Esophagus squamous epithelium (tissue), 4 donors: ENCODE measurements at regions not wholly inside any gene's neighbourhood (a gene's known extent, or its start where the extent isn't known, plus 50 kb on each side); places are given as distances from the start of the nearest gene placed in this dataset.

Experiments used
- CTCF ChIP-seq, 6 experiments: fragments of 450-650 bp in 4 of 6; fragments of 200-600 bp in 2 of 6; sonication (generic) in 2 of 6; IDR thresholded peaks; one replicate each; pipeline ENCODE4 v1.5.1; 2016 to 2019; ENCODE audit warnings: antibody characterized with exemption in 6 of 6, mild to moderate bottlenecking in 4 of 6, moderate library complexity in 4 of 6
- POLR2A ChIP-seq, 4 donors: fragments of 450-650 bp; IDR thresholded peaks; one replicate each; pipeline ENCODE4 v1.6.1; 2017; ENCODE audit warnings: antibody characterized with exemption in 4 of 4, mild to moderate bottlenecking in 4 of 4, moderate library complexity in 3 of 4

GRCh38 chr18:75923169-75923568 is 495.7 kb upstream of the SMIM21 start:
- TF ChIP-seq CTCF (IDR thresholded peaks at IDR 0.05) (no peak), POLR2A (IDR thresholded peaks at IDR 0.05) (no peak)
